GM21529 (cell line): ENCODE measurements at regions not wholly inside any gene's neighbourhood (a gene's known extent, or its start where the extent isn't known, plus 50 kb on each side); places are given as distances from the start of the nearest gene placed in this dataset.
A peak's percentile ranks its signal among the peaks of the same experiment; 100 is the strongest.
"Not testable (repeated sequence)": the region's sequence is repeated elsewhere in the genome, so short reads cannot be mapped to it uniquely, and the experiment has no call there.

Source experiments
- ATAC-seq: cut with Tn5 transposase; IDR thresholded peaks from one replicate; pipeline ENCODE4 v1.9.1; 2021; ENCODE audit not compliant: unreplicated experiment

DNA sequence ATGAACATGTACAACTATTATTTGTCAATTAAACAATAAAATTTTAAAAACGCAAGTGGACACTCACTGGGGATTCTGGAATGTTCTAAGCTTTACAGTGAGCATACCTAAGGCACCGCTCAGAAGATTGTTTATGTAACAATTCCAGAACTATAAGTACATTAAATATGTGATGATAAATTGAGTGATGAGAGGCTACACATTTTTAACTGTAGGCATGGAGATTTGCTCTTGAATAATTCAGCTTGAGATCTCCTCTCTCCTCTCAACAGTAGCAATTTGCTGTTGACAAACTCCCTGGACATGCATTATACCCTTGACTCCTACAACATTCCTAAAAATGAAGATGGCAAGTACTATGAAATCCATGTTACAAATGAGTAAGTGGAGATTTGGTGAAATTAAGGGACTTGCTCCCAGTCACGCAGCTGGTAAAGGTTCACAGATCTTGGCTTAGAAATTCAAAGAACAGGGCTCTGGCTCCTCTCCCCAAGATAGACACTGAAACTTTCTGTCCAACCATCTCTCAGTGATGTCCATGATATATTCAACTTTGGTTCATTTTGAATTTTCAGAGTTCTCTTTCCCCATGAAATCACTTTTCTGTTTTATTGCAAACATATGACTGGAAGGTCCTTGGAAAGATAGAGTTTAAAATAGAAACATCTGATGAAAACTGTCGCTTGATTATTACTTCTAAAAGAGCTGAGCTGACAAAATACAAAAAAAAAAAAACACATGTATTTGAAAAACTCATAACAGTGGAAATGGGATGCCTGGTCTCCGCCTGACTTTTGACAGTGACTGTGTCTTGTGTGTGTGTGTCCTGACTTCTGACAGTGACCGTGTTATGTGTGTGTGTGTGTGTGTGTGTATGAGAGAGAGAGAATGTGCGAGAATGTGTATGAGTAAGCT, 488.3 kb downstream of the TNS3 start:
- no peak for ATAC-seq

DNA sequence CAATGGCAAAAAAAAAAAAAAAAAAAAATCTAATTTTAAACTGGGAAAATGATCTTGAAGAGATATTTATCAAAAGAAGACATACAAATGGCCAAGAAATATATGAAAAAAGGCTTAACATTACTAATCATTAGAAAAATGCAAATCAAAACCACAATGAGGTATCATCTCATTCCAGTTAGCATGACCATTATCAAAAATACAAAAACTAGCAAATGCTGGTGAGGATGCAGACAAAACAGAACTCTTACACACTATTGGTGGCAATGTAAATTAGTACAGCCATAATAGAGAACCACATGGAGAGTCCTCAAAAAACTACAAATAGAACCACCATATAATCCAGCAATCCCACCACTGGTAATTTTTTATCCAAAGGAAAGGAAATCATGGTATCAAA, 489.6 kb downstream of the TNS3 start:
- ATAC-seq: no peak

DNA sequence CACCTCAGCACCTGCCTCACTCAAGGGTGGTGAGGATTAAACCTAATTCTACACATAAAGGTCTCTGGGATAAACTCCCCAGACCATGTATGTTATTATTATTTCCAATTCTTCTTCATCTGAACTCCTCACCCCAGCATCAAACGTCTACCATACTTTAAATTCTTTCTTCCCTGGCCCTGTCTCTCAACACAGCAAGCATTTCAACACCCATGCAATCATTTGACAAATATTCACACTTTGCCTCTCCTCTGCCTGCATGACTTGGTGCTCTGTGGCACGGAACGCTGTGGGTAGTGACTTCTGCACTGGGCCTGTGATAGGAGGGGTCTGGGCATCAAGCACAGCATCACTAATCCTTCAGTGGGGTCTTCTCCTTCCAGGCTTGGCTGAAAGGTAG, 490.8 kb downstream of the TNS3 start:
- no peak for ATAC-seq

DNA sequence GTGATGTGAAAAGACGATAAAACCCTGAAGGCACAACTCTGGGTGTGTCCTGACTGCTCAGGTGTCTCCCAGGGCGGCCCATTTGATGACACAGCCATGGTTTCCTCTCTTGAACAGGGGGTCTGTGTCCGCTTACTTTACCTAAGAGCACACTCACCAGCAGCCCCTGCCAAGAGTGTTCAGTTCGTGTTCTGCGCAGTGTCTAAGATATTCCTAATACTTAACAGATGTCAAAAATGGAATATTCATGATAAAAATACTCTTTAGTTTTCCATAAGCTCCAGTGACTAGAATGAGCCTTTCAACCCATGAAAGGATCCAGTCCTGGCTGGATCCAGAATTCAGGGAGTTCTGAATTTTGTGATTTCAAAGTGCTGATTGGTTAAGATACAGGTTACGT, 492.4 kb downstream of the TNS3 start:
- no peak for ATAC-seq

DNA sequence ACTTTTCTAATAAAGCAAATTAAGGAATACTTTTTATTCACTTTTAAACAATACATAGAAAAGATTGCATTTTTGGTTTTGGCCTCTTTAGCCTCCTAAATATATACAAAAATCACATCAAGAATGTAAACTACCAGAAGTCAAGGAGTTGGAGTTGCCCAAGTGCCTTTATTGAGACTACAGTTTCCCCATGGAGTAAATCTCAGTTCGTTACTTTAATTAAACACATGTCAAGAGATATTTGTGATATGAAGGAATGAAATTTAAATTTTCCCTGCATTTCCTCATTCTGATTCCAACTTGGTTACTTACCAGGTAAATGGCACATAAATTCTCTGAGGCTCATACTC, 492.9 kb downstream of the TNS3 start:
- no peak for ATAC-seq

DNA sequence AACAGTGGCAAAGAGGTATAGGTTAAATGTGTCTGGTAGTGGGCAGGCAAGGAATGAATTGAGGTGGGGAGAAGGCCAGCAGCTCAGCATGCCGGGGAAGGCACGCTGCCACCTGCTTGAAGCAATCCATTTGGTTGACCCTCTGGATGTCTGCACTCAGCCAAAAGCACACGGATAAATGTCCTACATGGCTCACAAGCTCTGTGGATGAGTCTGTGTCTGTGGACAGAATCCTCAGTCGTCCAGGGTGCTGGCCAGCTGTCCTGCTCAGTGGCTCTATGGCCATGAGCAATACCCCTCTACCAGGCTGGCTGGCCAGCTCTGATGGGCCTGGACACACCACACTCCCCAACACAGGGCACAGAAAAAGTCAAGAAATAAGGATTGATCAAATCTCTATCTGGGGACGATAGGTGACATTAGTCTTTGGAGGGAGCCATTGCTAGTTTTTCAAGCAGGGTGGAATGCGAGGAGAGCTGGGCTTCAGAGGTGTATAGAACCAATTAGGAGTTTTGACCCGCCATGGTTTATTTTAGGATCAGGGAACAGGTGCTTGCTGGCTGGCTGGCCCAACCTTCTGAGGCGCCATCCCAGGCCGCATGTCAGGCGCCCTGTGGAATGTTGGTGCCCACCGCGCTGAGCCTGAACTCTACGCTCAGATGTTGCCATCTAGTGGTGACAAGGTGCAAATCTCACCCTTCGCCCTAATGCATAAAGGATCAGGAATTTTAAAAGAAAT, 493.4 kb downstream of the TNS3 start:
- peak; percentile 75 for ATAC-seq

DNA sequence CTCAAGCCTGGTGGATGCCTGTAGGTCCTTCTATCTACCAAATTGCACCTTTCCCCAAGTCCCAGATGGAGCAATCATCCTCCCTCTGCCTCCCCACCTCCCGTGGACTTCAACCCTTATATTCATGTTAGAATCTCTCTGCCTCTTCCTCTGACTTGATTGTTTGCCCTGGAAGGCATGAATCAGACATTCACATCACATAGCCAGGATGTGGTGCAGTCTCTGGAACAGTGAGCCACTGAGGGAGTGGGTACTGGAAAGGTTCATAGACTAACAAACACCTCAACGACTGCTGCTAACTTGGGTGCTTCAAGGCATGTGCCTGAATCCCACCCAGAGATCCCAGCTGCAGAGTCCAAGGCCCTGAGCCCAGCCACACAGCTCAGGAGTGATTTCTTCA, 494.0 kb downstream of the TNS3 start:
- no peak for ATAC-seq

DNA sequence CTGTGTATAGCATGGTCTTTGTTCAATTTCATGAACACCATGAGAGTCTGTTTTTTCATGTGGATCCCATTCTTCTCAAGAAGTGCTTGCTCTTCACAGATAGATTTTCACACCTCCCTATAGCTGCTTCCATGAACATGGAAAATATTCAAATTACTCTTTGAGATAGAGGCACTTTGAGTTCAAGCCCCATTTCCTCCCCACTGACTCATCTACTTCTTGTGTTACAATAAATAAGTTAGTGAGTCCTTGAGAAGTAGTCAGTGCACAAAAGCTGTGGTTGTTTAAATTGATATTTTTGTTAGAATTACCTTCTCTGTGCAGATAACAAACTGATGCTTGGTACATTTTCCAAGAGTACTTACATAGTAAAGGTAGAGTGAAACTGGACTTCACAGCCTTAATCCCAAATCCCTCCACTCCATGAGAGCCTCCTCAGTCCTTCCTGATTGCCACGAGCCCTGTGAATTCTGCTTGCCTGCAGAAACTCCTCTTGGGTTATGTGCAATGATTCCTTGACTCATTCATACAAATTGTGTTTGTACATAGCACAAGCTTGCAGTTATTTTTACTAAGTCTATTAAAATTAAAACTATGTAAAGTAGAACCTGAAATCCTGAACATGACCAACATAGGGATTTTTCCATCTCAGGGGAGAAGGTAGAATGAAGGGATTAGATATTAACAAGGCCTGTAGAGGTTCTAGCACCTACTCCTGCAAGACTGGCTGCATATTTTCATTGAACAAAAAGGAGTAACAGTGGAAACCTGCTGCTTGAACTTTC, 496.2 kb downstream of the TNS3 start:
- no peak for ATAC-seq

DNA sequence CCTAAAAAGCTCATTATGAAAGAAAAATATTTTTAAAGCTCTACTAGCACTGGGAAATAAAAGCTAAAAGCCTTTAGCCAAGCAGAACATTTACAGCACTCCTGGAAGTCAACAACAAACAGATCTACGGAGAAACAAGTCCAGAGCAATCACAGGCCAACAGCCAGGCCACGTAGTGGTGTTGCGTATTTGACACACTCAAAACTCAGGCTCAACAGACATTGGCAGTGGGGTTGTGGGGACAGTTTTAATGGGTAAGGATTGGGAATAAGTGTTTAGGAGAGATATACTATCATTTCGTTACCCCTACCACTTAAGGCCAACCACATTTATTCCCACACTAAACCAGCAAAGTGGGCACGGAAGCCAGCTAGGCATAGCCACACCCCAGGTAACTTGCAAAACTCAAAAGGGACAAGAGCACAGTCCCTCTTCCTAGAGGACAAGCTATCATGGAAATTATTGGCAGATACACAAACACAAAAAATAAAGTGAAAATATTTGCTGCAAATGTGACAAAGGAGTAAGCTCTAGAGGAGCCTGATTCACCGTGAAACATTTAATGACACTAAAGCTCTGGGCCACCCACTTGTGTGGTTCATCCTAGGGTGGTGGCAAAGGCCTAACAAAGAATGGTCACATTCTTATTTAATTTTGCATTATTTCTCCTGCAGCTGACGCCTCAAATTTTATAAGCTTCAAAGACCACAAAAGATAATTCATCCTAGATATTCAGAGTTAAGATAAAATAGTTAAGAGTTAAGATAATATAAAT, 498.2 kb downstream of the TNS3 start:
- ATAC-seq: no peak

DNA sequence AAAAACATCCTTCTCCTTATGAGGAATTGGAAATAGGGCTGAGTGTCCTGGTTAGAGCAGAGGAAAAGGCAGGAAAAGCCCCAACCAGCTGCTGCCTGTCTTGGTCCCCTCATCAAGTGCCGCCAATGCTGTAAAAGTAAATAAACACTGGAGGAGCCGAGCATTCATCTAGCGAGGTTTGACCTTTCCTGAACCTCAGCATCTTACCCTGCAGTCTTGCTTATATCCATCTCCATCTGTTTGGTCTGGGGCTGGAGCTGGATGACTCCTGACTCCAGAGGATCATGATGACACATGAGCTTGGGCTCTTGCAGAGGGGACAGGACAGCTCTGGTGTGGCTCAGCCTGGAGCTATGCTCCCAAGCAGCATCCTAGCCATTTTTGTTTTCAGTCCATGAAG, 501.1 kb downstream of the TNS3 start:
- no peak for ATAC-seq

DNA sequence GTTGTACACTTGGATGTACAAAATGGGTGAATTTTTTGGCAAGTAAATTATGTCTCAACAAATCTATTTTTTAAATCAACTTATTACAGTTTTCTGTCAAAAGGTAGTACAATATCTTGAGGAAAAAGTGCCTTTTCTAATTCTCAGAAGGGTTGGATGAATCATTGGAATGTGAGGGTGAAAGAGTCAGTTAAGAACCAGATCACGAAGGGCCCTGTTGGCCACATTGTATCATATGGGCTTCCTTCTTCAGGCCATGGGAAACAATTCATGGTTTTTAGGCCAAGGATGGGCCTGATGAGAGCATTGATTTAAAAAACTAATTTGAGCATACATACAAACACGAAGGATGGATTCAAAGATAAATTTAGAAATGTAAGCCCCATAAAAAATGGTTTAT, 503.7 kb downstream of the TNS3 start:
- ATAC-seq: no peak

DNA sequence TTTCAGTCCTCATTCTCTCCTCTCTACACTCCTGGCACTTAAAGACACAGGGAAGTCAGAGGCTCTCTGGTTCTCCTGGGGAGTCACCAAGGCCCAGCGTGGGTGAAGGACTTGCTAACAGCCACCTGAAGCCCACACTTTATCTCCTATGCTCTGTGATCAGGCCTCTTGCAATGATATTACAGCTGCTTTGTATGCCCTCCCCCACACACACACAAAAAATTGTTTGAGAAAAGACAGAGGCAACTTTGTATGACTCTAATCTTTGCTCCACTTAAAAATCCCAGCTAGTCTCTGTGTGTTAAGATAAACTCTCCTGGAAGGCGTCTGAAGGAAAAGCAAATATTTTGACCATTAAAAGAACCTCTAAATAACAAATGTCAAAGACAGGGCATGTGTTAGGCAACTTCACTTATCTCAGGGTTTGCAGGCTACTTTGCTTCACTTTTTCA, 507.2 kb downstream of the TNS3 start:
- ATAC-seq: no peak

DNA sequence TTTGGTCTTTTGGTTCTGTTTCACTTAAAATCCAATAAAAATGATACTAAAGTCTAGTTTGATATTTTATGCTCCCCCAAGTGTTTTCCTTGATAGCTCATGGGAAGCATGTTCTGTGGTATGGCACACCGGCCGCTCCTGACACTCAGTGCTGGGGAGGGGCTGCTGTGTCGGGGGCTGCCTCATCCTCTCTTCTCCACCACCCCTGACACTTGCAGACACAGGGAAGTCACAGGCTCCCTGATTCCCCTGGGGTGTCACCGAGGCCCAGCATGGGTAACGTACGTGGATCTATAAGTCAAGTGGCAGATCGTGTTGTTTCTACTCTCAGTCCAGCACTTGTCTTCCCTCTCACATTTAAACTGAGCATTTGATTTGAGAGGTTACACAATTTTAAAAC, 508.6 kb downstream of the TNS3 start:
- ATAC-seq: no peak

DNA sequence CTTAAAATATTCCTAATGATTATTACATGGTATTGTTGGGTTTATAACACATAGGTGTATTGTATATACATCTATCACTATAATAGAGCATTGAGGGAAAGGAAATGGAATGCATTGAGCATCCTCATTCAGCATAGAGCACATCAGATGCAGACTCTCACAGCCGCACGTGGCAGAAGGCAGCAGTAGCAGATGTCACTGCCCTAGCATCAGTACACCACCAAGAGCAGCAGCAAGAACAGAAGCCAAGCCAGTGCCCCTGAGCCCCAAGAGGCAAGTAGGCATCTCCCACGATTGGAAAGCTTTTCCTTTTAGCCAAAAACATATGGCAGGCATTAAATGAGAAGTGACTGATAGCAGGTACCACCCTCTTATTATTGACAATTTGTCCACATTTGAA, 510.0 kb downstream of the TNS3 start:
- no peak for ATAC-seq

DNA sequence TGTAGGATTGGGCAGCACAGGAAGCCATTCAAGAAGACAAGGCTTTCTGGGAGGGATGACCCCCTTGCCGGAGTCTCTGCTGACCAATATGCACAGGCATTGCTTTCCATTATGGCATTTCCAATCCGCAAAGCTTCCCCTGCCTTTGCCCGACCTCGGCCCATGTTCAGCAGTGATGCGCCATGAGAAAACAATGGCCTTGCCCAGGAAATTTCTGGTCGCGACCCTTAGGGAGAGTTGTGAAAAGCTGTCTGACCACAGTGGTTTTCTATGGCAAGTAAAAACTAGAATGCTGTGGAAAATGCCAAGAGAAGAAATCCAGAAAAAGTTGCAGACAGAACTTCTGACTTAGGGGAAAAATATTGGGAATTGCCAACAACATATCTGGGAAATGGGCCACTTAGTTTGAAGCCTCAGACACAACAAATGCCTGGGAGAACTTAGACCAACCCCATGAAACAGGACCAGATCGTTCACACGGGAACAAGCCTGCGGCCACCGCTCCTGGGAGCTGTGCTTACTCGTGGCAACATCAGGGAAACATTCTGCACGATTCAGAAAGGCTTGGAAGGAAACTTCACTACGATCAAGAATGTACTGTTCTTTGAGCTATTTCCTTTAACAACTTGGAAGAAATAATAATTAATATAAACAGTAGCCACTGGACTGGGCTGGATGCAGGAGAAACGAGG, 512.4 kb downstream of the TNS3 start:
- no peak for ATAC-seq

DNA sequence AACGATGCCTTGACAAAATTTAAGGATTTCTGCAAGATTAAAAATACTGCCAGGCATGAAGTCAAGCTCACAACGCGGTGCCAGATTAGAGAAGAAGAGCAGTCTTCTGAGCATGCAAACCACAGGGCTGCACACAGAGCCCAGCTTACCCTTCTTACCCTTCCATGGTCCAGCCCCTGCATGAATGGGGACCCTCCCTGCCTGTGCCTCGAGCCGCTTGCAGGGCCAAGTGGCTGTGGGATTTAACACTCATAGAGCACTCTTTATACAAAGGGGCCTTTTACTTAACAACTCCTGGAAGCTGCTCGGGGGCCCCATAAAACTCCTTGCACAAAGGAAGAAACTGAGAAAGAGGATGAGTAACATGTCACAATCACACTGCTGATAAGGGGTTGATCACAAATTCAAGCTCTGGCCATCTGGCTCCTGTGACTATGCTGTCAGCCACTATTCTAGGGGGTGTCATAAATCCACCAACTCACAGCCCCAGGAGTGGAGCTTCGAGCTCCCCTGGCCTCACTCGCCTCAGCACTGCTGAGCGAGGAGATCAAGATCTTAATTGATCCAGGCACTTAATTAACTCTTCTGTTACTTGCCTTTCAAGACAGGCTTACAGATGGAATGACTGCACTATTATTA, 514.8 kb downstream of the TNS3 start:
- no peak for ATAC-seq

DNA sequence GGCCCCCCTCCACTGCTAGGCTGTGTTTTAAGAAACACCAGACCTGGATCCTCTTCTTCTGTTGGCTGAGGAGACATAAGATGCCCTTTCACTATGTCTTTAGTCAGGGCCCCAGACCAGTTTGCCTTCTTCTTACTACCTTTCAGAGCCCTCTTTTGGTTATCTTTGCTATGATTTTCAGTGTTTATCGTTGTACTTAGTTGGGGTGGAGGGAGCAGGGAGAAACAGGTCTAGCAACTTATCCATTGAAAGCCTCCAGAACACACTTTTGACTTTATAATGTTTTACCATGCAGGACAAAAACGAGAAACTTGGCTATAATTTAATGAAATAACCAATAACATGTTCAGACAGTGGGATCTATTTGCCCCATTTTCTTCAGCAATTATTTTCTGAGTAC, 525.2 kb downstream of the TNS3 start:
- ATAC-seq: no peak

DNA sequence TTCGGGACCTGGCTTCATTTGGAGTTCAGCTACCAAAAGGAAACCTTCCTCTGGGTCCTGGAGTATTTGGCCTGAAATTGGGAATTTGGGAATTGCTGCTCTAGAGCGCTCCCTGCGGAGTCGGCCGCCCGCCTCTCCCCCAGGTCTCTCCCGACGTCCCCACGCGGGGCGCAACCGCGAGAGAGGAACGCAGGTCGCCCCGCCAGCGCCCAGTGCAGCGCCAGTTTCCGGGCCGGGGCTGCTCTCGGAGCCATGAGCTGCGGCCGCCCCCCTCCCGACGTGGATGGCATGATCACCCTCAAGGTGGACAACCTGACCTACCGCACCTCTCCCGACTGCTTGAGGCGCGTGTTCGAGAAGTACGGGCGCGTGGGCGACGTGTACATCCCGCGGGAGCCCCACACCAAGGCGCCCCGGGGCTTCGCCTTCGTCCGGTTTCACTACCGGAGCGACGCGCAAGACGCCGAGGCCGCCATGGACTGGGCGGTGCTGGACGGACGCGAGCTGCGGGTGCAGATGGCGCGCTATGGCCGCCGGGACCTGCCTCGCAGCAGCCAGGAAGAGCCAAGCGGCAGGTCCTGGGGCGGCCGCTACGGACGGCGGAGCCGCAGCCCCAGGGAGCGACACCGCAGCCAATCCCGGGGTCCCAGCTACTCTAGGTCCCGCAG, 529.2 kb downstream of the TNS3 start:
- ATAC-seq: not testable (repeated sequence)

DNA sequence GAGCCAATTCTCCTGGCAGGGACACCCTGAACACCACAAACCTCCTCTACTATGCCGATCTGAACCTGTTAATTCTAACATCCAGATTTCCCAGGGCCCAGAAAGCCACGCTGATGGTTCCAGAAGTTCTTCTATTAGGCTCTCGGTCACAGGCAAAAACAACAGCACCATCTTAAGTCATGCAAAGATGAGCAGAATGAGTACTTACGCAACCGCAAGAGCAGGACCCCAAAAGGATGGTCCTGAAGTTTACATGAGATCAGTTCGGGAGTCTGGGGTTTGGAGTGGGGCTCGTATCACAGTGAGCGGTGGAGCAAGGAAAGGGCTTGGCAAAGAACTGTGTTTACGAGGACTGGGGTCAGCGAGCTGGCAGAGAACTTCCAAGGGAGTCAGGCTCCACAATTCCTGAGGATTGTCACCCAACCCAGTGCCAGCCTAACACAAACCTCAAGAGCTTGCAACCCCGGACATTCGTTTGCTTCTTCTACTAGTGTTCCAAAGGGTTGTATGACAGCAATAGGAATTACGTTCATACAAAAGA, 532.6 kb downstream of the TNS3 start:
- no peak for ATAC-seq
